ENCODE measurements at regions not wholly inside any gene's neighbourhood (a gene's known extent, or its start where the extent isn't known, plus 50 kb on each side); places are given as distances from the start of the nearest gene placed in this dataset.
A peak's percentile ranks its signal among the peaks of the same experiment; 100 is the strongest.

- no peak for DNase-seq (ENCODE audit: low read depth)
Observed at GRCh38 chr11:45063669-45064068, 82.8 kb upstream of the PRDM11 start.

GRCh38 chr11:45067966-45068365 lies 78.5 kb upstream of the PRDM11 start:
- DNase-seq (ENCODE audit: low read depth): no peak

DNA sequence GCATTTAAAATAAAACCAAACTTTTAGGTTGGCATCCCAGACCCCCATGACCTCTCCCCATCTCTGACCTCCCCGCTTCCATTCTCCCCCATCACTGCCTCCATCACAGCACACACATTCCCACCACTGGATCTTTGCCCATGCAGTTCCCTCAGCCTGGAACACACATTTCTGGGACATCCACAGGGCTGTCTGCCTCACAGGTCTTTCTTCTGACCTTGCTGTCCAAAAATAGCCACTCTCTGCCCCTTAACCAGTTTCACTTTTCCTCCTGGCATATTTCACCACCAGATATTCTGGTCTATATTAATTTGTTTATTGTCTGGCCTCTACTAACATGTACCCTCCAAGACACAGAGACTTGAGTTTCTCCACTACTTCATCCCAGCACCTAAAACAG lies 75.2 kb upstream of the PRDM11 start:
- no peak for DNase-seq (ENCODE audit: low read depth)

- no peak for DNase-seq (ENCODE audit: low read depth)
Observed at GRCh38 chr11:45073685-45074141, 72.7 kb upstream of the PRDM11 start.

GRCh38 chr11:45075519-45075918 lies 70.9 kb upstream of the PRDM11 start:
- no peak for DNase-seq (ENCODE audit: low read depth)

- DNase-seq (ENCODE audit: low read depth): no peak
Observed at GRCh38 chr11:45075952-45076351, 70.5 kb upstream of the PRDM11 start.

- DNase-seq (ENCODE audit: low read depth): no peak
Observed at GRCh38 chr11:45076761-45077160, 69.7 kb upstream of the PRDM11 start.

DNA sequence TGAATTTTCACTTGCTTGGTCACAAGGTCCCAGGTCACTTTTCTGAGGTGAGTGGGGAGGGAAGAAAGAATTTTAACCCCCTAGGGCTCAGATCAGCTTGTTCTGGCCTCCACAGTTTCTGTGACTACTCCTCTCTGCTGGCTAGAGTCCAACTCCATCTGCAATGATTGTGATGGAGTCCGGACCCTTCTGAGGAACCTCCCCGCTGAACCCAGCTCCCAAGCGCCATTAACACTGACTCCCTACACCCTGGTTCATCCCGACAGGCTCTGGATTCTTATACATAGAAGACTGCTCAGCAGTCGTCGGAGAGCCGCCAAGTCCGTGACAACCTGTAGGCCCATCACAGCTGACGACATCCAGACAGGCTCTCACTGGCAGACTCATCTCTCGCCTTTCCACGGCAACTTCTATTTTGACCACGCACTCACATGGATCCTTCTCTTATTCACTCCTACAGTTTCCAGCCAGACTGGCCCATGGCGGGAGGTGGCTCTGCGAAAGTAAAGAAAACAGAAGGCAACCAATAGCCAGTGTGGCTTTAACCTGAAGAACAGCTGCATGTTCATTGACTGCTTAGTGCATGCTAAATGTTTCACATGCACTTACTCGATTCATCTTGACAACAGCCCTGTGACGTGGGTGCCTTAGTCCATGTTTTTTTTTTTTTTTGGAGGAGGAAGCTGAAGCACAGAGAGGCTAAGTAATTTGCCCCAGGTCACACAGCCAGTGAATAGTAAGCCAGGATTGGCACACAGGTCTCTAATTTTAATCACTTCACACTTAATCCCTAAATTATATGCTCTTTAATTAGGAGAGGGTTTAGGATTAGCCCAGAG lies 68.0 kb upstream of the PRDM11 start:
- no peak for DNase-seq (ENCODE audit: low read depth)

DNA sequence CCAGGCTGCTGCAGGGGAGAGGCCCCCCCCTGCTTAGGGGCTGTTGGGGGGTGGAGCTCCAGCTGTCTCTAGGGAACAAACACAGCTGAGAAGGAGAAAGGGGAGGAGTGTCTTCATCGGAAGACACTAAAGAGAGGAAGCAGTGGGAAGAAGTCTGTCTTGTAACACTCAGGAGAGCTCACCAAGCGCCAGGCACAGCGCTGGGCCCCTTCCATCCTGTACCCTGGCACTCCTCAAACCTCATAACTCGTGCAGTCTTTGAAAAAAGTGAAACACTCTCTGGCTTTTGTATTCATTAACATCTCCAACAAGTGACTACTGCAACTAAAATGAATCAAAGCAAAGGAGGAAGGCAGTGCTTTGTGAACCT lies 67.4 kb upstream of the PRDM11 start:
- DNase-seq (ENCODE audit: low read depth): no peak

- DNase-seq (ENCODE audit: low read depth): no peak
Observed at GRCh38 chr11:45079567-45079942, 66.9 kb upstream of the PRDM11 start.

- no peak for DNase-seq (ENCODE audit: low read depth)
Observed at GRCh38 chr11:45079943-45080719, 66.3 kb upstream of the PRDM11 start.

DNA sequence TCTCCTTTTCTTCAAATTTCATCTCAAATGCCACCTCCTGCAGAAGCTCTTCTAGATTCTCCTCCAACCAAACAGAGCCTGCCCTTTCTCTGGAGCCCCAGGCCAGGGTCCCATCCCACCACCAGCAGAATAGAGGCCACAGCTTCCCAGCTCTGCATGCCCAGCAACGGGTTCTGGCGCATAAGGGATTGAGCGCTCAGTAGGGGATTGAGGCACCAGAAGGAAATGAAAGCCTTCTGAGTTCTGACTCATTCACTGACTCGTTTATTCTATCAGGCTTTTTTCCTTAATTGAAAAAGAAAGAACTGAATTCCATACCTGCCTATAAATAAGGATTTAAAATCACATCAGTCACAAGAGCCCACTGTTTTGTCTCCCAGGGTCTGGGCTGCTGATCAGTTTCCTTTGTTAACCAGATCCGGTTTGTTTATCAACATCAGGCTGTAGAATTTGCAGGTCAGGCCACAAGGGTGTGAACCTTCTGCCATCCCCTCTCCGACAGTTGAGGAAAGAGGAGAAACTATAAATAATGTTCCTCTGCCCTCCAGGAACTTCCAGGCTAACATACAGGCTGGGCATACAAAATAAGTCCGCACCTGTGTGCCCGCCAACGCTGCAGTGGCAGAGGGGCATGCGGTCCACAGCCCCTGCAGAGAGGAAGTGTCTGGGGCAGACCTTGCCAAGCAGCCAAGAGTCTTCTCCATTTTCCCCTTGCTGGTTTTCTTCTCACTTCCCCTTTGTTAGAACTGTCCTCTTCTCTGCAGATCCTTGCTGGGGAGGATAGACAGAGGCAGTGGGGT lies 63.5 kb upstream of the PRDM11 start:
- no peak for DNase-seq (ENCODE audit: low read depth)

DNA sequence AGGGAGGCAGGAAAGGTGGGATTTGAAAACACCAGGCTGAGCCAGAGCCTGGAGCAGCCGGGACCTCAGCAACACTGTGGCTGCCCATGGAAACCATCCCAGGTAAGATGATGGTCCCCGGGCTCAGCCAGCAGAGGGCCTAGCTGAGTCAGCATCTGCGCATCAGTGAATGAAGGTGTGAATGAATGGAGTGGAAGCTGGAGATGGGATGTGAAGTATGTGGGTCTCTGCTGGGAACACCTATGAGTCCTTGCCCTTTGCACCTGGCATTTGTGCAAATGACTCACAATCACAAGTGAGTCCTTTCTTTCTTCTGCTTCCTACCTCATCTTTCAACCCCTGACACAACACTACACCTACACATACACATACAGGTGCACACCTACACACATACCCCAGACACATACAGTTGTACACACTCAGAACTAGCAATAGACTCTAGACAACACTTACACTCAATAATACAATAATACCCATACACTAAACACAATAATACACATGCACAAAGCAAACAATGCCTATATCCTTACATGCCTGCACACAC lies 62.8 kb upstream of the PRDM11 start:
- DNase-seq (ENCODE audit: low read depth): no peak

GRCh38 chr11:45085646-45086501 lies 60.6 kb upstream of the PRDM11 start:
- DNase-seq (ENCODE audit: low read depth): no peak

DNA sequence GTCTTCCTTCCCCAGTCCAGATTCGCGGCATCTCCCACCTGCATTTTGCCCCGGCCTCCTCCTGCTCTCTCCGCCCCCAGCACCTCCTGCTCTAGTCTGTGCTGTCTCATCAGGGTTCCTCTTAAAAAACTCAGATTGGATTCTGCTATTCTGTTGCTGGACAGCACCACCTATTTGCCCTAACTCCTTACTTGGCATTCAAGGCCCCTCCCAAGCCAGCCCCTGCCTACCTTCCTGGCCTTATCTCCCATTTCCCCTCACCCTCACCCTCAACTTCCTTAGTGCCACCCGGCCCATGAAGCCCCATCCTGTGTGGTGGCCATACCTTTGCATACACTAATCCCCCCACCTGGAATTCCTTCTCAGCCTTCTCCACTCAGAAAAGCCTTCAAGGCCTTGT lies 59.9 kb upstream of the PRDM11 start:
- DNase-seq (ENCODE audit: low read depth): no peak

DNA sequence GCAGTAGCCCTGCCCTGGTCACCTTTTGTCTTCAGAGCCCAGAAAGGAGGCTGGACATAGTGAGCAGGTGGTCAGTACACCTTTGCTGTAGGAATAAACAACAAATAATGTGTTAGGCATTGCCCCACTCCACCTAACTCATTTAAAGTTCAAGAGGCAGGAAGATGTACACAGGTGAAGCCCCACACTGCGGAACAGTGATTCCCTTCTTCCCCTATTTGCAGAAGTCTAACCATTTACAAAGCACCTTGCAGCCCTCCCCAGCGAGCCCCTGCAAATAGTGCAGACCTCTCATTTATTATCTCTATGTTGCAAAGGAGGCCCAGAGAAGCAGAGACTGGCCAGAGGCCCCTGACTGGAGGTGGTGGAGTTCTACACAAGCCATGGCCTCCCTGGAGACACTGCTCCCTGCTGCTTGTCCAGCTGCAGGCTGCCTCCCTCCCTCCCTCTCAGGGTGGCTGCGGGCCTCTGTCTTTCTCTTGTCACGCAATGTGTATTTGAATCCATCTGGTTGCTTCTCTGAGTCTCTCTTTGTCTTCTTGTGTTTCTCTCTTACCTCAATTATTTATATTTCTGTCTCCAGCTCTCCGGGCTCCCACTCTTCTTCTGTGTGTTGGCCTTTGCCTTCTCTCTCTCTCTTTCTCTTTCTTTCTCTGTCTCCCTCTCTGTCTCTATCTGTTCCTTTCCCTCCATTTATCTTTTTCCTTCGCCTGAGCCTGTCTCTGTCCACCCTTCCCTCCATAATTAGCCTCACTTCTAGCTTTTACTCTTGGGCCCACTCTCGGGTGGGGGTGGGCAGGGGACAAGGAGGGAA lies 59.1 kb upstream of the PRDM11 start:
- DNase-seq (ENCODE audit: low read depth): no peak

DNA sequence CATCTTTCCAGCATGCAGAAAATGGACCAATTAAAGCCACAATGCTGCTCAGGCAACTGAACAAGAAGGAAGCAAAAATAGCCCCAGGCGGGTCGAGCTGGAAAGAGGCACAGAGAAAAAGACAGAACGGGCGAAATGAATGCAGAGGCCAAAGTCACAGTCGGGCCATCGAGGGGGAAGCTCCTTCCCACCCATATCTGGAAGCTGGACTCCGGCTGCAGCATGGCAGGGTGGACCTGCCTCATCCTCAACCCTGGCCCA lies 58.6 kb upstream of the PRDM11 start:
- no peak for DNase-seq (ENCODE audit: low read depth)

DNA sequence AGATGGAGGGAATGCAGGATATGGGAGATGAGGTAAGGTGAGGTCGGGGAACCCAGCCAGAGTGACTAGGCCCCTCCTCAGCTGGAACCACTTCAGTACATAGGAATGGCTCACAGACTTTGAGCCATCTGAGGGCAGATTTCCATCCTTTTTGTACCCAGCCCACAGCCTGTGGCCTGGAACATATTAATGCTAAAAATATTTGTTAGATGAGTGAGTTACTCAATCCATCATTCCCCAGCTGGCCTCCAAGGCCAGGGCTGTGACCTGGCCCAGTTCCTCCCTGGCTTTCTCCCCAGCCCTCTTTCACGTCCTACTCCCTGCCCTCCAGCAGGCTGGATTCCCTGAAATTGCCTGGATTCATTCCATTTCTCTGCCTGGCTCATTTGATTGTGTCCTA lies 57.2 kb upstream of the PRDM11 start:
- peak; percentile 99 for DNase-seq (ENCODE audit: low read depth)

DNA sequence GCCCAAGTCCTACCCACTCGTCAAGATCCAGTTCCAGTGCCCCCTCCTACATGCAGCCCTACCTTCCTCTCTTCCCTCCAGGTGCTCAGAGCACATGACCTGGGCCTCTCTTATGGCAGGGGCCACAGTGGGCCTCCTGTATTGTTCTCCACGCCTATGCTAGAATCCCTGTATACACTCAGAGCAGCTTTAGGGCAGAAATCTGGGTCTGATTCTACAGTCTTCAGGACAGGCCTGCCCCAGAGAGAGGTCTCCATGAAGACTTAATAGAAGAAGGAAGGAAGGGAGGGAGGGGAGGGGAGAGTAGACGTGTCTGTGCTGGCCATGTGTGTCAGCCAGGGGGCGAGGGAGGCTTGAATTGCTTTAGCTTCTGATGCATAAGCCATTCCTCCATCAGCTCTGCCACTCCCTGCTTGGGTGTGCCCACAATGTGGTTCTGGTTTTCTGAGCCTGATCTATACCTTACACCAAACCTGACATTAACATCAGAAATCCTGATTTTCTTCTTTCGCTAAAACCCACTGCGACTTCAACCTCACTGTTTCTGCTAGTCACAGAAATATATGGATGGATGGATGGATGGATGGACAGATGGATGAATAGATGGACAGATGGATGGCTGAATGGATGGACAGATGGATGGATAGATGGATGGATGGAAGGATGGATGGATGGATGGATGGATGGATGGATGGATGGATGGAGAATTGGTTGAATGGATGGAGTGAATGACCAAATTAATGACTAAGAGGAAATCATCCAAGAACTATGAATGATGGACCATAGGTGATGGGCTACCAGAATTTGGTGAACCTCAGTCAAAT lies 56.6 kb upstream of the PRDM11 start:
- DNase-seq (ENCODE audit: low read depth): no peak

DNA sequence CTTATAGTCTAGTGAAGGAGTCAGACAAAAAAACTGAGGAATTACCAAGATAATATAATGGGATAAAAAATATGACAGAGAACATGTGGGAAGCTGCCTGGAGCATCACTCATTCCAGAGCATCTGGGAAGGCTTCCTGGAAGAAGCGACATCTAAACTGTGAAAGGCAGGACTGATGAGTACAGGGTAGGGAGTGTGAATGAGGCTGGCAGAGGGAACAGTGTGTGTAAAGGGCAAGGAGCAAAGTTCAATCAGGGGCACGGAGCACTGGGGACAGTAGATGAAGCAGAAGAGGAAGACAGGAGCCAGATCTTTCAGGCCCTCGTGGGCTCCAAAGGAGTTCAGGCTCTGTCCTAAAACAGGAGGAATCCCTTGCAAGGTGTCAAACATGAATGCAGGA lies 55.8 kb upstream of the PRDM11 start:
- no peak for DNase-seq (ENCODE audit: low read depth)
